Activated CD8-positive, alpha-beta memory T cell treated with anti-CD3 and anti-CD28 coated beads for 36 hours (primary cell): ENCODE measurements at regions not wholly inside any gene's neighbourhood (a gene's known extent, or its start where the extent isn't known, plus 50 kb on each side); places are given as distances from the start of the nearest gene placed in this dataset.

Experiments
- CTCF ChIA-PET: fragments of 350-600 bp; sonication (Branson Sonifier 250); formaldehyde crosslinking; loops from one replicate; lab custom pipeline; 2021; ENCODE audit warnings: antibody characterized with exemption; lab: Charles Lee
- POLR2A ChIA-PET: fragments of 350-600 bp; sonication (Branson Sonifier 250); formaldehyde crosslinking; loops from one replicate; lab custom pipeline; 2021; ENCODE audit warnings: antibody characterized with exemption; lab: Charles Lee

GRCh38 chr10:105644559-105644958 is 1003.5 kb downstream of the SORCS3 start:
- ChIA-PET POLR2A (no interaction called here), CTCF (no interaction called here)

- CTCF ChIA-PET = no interaction called here
These were observed 1003.0 kb downstream of the SORCS3 start for GRCh38 chr10:105644091-105644490.

DNA sequence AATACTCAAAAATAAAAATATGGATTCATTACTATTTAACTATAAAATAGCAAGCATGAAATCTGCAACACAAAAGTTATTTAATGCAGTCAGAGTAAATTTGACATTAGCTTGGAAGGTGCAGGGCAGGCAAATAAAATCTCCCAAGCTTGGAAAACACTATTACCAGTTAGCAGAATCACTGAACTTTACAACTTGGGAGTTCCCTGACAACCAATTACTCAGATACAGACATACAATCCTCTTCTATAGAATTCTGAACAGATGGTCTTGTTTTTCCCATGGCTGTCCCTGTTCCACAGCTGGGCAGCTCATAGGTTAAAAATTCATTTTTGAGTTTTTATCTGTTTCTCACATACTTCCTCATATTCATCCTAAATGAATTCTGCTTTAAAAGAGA is 1002.6 kb downstream of the SORCS3 start:
- POLR2A ChIA-PET = no interaction called here
- CTCF ChIA-PET = no interaction called here

More at GRCh38 chr10:105644091-105644490, 1003.0 kb downstream of the SORCS3 start:
- POLR2A ChIA-PET = no interaction called here

DNA sequence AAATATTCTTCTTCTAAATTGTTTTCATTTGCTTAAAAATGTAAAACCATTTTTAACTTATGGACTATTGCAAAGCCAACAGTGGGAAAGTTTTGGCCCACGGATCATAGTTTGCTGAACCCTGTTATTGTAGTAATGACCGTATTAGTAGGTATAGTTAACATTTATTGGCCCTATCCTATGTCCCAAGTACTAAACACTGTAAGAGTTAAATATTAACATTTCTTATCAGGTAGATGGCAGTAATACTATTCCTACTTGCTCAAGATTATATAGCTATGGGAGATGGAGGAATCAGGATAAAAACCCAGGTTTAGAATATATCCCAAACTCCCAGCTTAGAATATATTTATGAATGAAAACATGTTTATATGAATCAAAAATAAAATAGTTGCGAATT is 993.2 kb downstream of the SORCS3 start:
- ChIA-PET CTCF (no interaction called here), POLR2A (no interaction called here)

DNA sequence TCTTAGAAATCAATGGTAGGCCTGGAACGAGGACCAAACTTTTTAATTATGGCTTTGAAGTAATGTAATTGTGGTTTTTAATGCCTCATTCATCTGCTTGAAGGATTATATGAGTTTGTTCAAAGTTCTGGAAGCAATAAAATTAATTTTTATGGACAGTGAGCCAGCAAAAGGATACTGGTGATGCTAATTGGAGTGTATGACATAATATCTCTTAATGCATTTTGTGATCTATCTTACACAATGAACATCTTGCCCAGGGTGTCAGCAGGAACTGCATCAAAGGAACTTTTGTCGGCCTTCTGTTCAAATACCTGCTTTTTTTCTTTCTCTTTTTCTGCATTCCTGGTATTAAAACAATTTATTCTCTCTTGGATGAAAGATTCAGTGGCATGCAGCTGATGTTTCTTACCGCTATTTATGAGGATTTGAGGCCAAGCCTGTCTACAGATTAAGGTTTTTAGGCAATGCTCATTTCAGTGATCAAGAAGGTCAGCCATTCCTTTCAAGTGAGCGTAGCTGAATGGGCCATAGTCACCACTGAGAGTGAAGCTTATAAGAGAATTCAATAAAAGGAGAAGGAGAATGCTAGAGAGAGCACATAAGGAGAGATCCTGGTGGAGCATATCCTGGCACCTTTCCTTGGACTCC is 974.8 kb downstream of the SORCS3 start:
- CTCF ChIA-PET = no interaction called here
- POLR2A ChIA-PET = no interaction called here

GRCh38 chr10:105611244-105611798 is 970.2 kb downstream of the SORCS3 start:
- POLR2A ChIA-PET = no interaction called here
- CTCF ChIA-PET = no interaction called here

- POLR2A ChIA-PET = no interaction called here
- CTCF ChIA-PET = no interaction called here
These were observed 968.4 kb downstream of the SORCS3 start for GRCh38 chr10:105609451-105609850.

- POLR2A ChIA-PET = no interaction called here
These were observed 964.8 kb downstream of the SORCS3 start for GRCh38 chr10:105605918-105606317.

GRCh38 chr10:105605104-105605503 is 964.0 kb downstream of the SORCS3 start:
- ChIA-PET CTCF (no interaction called here), POLR2A (no interaction called here)

More at GRCh38 chr10:105605918-105606317, 964.8 kb downstream of the SORCS3 start:
- CTCF ChIA-PET = no interaction called here

GRCh38 chr10:105598207-105598606 is 957.1 kb downstream of the SORCS3 start:
- ChIA-PET POLR2A (no interaction called here), CTCF (no interaction called here)

- POLR2A ChIA-PET = no interaction called here
- CTCF ChIA-PET = no interaction called here
These were observed 956.2 kb downstream of the SORCS3 start for GRCh38 chr10:105597312-105597711.

DNA sequence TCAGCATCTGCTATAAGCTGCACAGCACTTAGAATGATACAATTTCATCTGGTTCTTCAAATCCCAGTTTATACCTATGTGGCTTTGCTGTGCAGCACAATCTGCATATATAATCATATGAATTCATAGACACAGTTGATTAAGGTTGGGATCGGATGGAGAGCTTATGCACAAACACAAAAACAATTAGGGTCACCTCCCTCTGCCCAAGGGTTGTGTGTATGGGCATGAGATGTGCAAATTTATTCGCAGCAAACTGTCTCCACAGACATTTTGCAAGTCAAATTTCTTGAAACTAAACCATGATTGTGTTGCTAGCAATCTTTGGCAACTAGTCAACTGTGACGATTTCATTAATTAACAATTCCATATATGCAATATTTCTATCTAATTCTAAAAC is 955.7 kb downstream of the SORCS3 start:
- POLR2A ChIA-PET = no interaction called here
- CTCF ChIA-PET = no interaction called here

GRCh38 chr10:105594296-105594695 is 953.2 kb downstream of the SORCS3 start:
- ChIA-PET CTCF (no interaction called here), POLR2A (no interaction called here)

- POLR2A ChIA-PET = no interaction called here
These were observed 951.4 kb downstream of the SORCS3 start for GRCh38 chr10:105592468-105592867.

GRCh38 chr10:105586451-105587098 is 945.5 kb downstream of the SORCS3 start:
- ChIA-PET POLR2A (no interaction called here), CTCF (no interaction called here)

More at GRCh38 chr10:105592468-105592867, 951.4 kb downstream of the SORCS3 start:
- CTCF ChIA-PET = no interaction called here

DNA sequence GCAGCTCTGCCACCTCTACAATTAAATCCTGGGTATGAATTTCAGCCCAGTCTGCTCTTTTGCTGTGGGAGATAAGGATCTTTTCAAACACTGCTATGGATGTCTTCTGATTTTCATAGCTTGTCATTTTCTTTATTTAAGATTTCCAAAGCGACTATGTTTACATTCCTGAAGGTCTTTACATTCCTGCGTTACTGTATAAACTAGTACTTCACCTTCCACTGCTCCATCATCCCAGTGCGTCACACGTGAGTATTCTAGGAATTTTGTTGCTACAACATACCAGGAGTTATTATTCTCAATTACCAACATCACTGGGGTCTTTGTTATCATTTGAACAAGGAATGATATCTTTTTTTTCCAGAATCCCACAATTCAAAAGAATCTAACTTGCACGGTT is 944.7 kb downstream of the SORCS3 start:
- POLR2A ChIA-PET = no interaction called here
- CTCF ChIA-PET = no interaction called here

GRCh38 chr10:105585171-105585570 is 944.1 kb downstream of the SORCS3 start:
- CTCF ChIA-PET = no interaction called here
- POLR2A ChIA-PET = no interaction called here

DNA sequence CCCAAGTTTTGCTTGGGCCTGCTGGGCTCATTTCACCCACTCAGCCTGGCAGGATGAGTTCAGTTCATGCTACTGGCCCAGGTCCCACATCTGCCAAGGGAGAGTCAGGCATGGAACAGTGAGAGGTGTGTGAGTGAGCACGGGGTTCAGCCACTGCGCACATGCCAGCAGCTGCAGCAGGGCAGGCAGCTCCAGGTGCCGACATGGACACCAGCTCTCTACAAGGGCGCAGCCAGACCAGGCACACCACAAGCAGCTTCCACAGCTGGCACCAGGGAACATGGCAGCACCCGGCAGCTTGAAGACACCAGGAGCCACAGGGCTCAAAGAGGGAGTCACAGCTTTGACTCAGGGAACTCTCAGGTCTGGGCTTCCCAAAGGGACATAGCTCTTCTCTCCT is 938.0 kb downstream of the SORCS3 start:
- ChIA-PET POLR2A (no interaction called here), CTCF (no interaction called here)

- CTCF ChIA-PET = no interaction called here
- POLR2A ChIA-PET = no interaction called here
These were observed 936.9 kb downstream of the SORCS3 start for GRCh38 chr10:105577865-105578607.

GRCh38 chr10:105559333-105560097 is 918.4 kb downstream of the SORCS3 start:
- CTCF ChIA-PET = no interaction called here
- POLR2A ChIA-PET = no interaction called here
